Activated naive CD8-positive, alpha-beta T cell treated with anti-CD3 and anti-CD28 coated beads, Interleukin-2, amount 50 U/mL, for 24 hours (primary cell): ENCODE measurements at regions not wholly inside any gene's neighbourhood (a gene's known extent, or its start where the extent isn't known, plus 50 kb on each side); places are given as distances from the start of the nearest gene placed in this dataset.
"Not testable (repeated sequence)": the region's sequence is repeated elsewhere in the genome, so short reads cannot be mapped to it uniquely, and the experiment has no call there.

Experiments
- ATAC-seq: fragments of 150-1000 bp; cut with Tn5 transposase; one replicate; pipeline ENCODE4 v1.10.0; 2021
- DNase-seq: peaks from one replicate; pipeline ENCODE4 v3.0.0; 2021
- H3K27ac Mint-ChIP-seq: one replicate; pipeline ENCODE4 v1.8.0; 2021; ENCODE audit warnings: mild to moderate bottlenecking, mixed read lengths
- H3K27me3 Mint-ChIP-seq: one replicate; pipeline ENCODE4 v1.8.0; 2021; ENCODE audit warnings: mixed read lengths
- H3K36me3 Mint-ChIP-seq: one replicate; pipeline ENCODE4 v1.8.0; 2021; ENCODE audit warnings: low read depth, mixed read lengths
- H3K4me1 Mint-ChIP-seq: one replicate; pipeline ENCODE4 v1.8.0; 2021; ENCODE audit warnings: mixed read lengths
- H3K4me3 Mint-ChIP-seq: one replicate; pipeline ENCODE4 v1.8.0; 2021; ENCODE audit warnings: mild to moderate bottlenecking, moderate library complexity, mixed read lengths
- H3K9me3 Mint-ChIP-seq: one replicate; pipeline ENCODE4 v1.8.0; 2021; ENCODE audit warnings: mixed read lengths

- no peak for DNase-seq
- no peak for ATAC-seq
- Mint-ChIP-seq H3K36me3 (no peaks in the 10 kb centered on the region), H3K4me1 (no peaks in the 10 kb centered on the region), H3K27me3 (peaks cover 2% of the 10 kb centered on the region), H3K4me3 (no peak overlapping the region), H3K27ac (no peak overlapping the region), H3K9me3 (peaks cover 15% of the 10 kb centered on the region)
Measured at GRCh38 chr5:71924980-71925379, 182.3 kb upstream of the MAP1B start.

- Mint-ChIP-seq H3K4me1 (no peaks in the 10 kb centered on the region), H3K27me3 (peaks cover 2% of the 10 kb centered on the region), H3K36me3 (no peaks in the 10 kb centered on the region), H3K9me3 (peaks cover 15% of the 10 kb centered on the region), H3K4me3 (no peak overlapping the region), H3K27ac (no peak overlapping the region)
- ATAC-seq (no peak), DNase-seq (no peak)
Measured at GRCh38 chr5:71925608-71926091, 181.6 kb upstream of the MAP1B start.

GRCh38 chr5:71929003-71929402 lies 178.3 kb upstream of the MAP1B start:
- no peak for ATAC-seq
- Mint-ChIP-seq H3K4me3 (no peak overlapping the region), H3K4me1 (no peaks in the 10 kb centered on the region), H3K27me3 (peaks cover 2% of the 10 kb centered on the region), H3K27ac (no peak overlapping the region), H3K36me3 (no peaks in the 10 kb centered on the region), H3K9me3 (peaks cover 10% of the 10 kb centered on the region)
- no peak for DNase-seq

- H3K4me3 Mint-ChIP-seq, H3K27me3 Mint-ChIP-seq, H3K36me3 Mint-ChIP-seq, DNase-seq, ATAC-seq, H3K27ac Mint-ChIP-seq, H3K9me3 Mint-ChIP-seq, H3K4me1 Mint-ChIP-seq: not testable (repeated sequence)
Measured at GRCh38 chr5:71930554-71930953, 176.7 kb upstream of the MAP1B start.

- Mint-ChIP-seq H3K27ac (no peak overlapping the region), H3K4me3 (no peak overlapping the region), H3K36me3 (no peaks in the 10 kb centered on the region), H3K9me3 (peaks cover 7% of the 10 kb centered on the region), H3K4me1 (no peaks in the 10 kb centered on the region), H3K27me3 (no peaks in the 10 kb centered on the region)
- DNase-seq: no peak
- ATAC-seq: no peak
Measured at GRCh38 chr5:71932131-71932654, 175.1 kb upstream of the MAP1B start.

- DNase-seq: no peak
- no peak overlapping the region for H3K27ac Mint-ChIP-seq
- H3K27me3 Mint-ChIP-seq: no peaks in the 10 kb centered on the region
- no peak overlapping the region for H3K4me3 Mint-ChIP-seq
- H3K4me1 Mint-ChIP-seq: no peaks in the 10 kb centered on the region
- no peak for ATAC-seq
- peaks cover 1% of the 10 kb centered on the region for H3K9me3 Mint-ChIP-seq
- H3K36me3 Mint-ChIP-seq: no peaks in the 10 kb centered on the region
Measured at GRCh38 chr5:71932655-71933338, 174.5 kb upstream of the MAP1B start.

GRCh38 chr5:71934322-71934721 lies 173.0 kb upstream of the MAP1B start:
- Mint-ChIP-seq H3K4me3 (no peak overlapping the region), H3K4me1 (no peaks in the 10 kb centered on the region), H3K27me3 (peaks cover 2% of the 10 kb centered on the region), H3K27ac (no peak overlapping the region), H3K9me3 (no peaks in the 10 kb centered on the region), H3K36me3 (no peaks in the 10 kb centered on the region)
- DNase-seq: no peak
- no peak for ATAC-seq

GRCh38 chr5:71937921-71938698 lies 169.2 kb upstream of the MAP1B start:
- no peak overlapping the region for H3K4me3 Mint-ChIP-seq
- H3K9me3 Mint-ChIP-seq: no peaks in the 10 kb centered on the region
- no peaks in the 10 kb centered on the region for H3K4me1 Mint-ChIP-seq
- H3K27me3 Mint-ChIP-seq: peaks cover 2% of the 10 kb centered on the region
- no peak for ATAC-seq
- no peaks in the 10 kb centered on the region for H3K36me3 Mint-ChIP-seq
- H3K27ac Mint-ChIP-seq: no peak overlapping the region
- DNase-seq: no peak

- no peak overlapping the region for H3K4me3 Mint-ChIP-seq
- no peaks in the 10 kb centered on the region for H3K9me3 Mint-ChIP-seq
- H3K4me1 Mint-ChIP-seq: no peaks in the 10 kb centered on the region
- peaks cover 2% of the 10 kb centered on the region for H3K27me3 Mint-ChIP-seq
- DNase-seq (no peak), ATAC-seq (no peak)
- no peak overlapping the region for H3K27ac Mint-ChIP-seq
- H3K36me3 Mint-ChIP-seq: no peaks in the 10 kb centered on the region
Measured at GRCh38 chr5:71938895-71939294, 168.4 kb upstream of the MAP1B start.

- Mint-ChIP-seq H3K27me3 (peaks cover 2% of the 10 kb centered on the region), H3K9me3 (no peaks in the 10 kb centered on the region), H3K36me3 (no peaks in the 10 kb centered on the region), H3K4me1 (no peaks in the 10 kb centered on the region), H3K4me3 (no peak overlapping the region), H3K27ac (no peak overlapping the region)
- DNase-seq: no peak
- ATAC-seq: no peak
Measured at GRCh38 chr5:71939452-71940230, 167.6 kb upstream of the MAP1B start.

- Mint-ChIP-seq H3K36me3 (no peaks in the 10 kb centered on the region), H3K27ac (no peak overlapping the region), H3K4me3 (no peak overlapping the region), H3K9me3 (peaks cover 1% of the 10 kb centered on the region), H3K27me3 (peaks cover 2% of the 10 kb centered on the region), H3K4me1 (no peaks in the 10 kb centered on the region)
- ATAC-seq (no peak), DNase-seq (no peak)
Measured at GRCh38 chr5:71943874-71944273, 163.4 kb upstream of the MAP1B start.

GRCh38 chr5:71945436-71945835 lies 161.8 kb upstream of the MAP1B start:
- Mint-ChIP-seq H3K4me3 (no peak overlapping the region), H3K36me3 (no peaks in the 10 kb centered on the region), H3K27me3 (no peaks in the 10 kb centered on the region), H3K27ac (no peak overlapping the region), H3K9me3 (peaks cover 3% of the 10 kb centered on the region), H3K4me1 (no peaks in the 10 kb centered on the region)
- DNase-seq (no peak), ATAC-seq (no peak)

- Mint-ChIP-seq H3K4me3 (no peak overlapping the region), H3K9me3 (peaks cover 3% of the 10 kb centered on the region), H3K27ac (no peak overlapping the region), H3K4me1 (no peaks in the 10 kb centered on the region), H3K36me3 (no peaks in the 10 kb centered on the region), H3K27me3 (peaks cover 2% of the 10 kb centered on the region)
- ATAC-seq (no peak), DNase-seq (no peak)
Measured at GRCh38 chr5:71946343-71947030, 160.8 kb upstream of the MAP1B start.

GRCh38 chr5:71948206-71948605 lies 159.1 kb upstream of the MAP1B start:
- H3K4me1 Mint-ChIP-seq: no peaks in the 10 kb centered on the region
- H3K9me3 Mint-ChIP-seq: peaks cover 3% of the 10 kb centered on the region
- ATAC-seq (no peak), DNase-seq (no peak)
- H3K27ac Mint-ChIP-seq: no peak overlapping the region
- H3K27me3 Mint-ChIP-seq: peaks cover 7% of the 10 kb centered on the region
- H3K4me3 Mint-ChIP-seq: no peak overlapping the region
- H3K36me3 Mint-ChIP-seq: no peaks in the 10 kb centered on the region
